NCI-H526 treated with DMSO at 0.1 percent for 48 hours (cell line): ENCODE measurements at regions not wholly inside any gene's neighbourhood (a gene's known extent, or its start where the extent isn't known, plus 50 kb on each side); places are given as distances from the start of the nearest gene placed in this dataset.

Source experiments
- DNase-seq: peaks from one replicate; lab custom pipeline; 2025; lab: John Stamatoyannopoulos, UW

GRCh38 chr5:2442496-2443354 lies 308.8 kb downstream of the IRX2 start:
- no peak for DNase-seq

- DNase-seq = no peak
These were observed 309.8 kb downstream of the IRX2 start for GRCh38 chr5:2441495-2442180.

- no peak for DNase-seq
These were observed 311.9 kb downstream of the IRX2 start for GRCh38 chr5:2439608-2440007.

GRCh38 chr5:2433086-2433485 lies 318.4 kb downstream of the IRX2 start:
- DNase-seq = no peak

GRCh38 chr5:2432076-2432920 lies 319.2 kb downstream of the IRX2 start:
- no peak for DNase-seq

- DNase-seq = peak; percentile 81
These were observed 320.9 kb downstream of the IRX2 start for GRCh38 chr5:2430606-2431005.

GRCh38 chr5:2427983-2428382 lies 323.5 kb downstream of the IRX2 start:
- DNase-seq = no peak

GRCh38 chr5:2423634-2424033 lies 327.8 kb downstream of the IRX2 start:
- DNase-seq = no peak

GRCh38 chr5:2417301-2417700 lies 334.2 kb downstream of the IRX2 start:
- DNase-seq = no peak

- DNase-seq = no peak
These were observed 335.8 kb downstream of the IRX2 start for GRCh38 chr5:2415678-2416077.

GRCh38 chr5:2410451-2410850 lies 341.0 kb downstream of the IRX2 start:
- DNase-seq = no peak

- no peak for DNase-seq
These were observed 348.2 kb downstream of the IRX2 start for GRCh38 chr5:2403296-2403695.

GRCh38 chr5:2399804-2400203 lies 351.7 kb downstream of the IRX2 start:
- DNase-seq = no peak

- no peak for DNase-seq
These were observed 352.4 kb downstream of the IRX2 start for GRCh38 chr5:2399096-2399495.

- DNase-seq = no peak
These were observed 357.9 kb downstream of the IRX2 start for GRCh38 chr5:2393556-2393955.

- no peak for DNase-seq
These were observed 359.9 kb downstream of the IRX2 start for GRCh38 chr5:2391566-2391965.

- DNase-seq = no peak
These were observed 360.5 kb downstream of the IRX2 start for GRCh38 chr5:2391021-2391420.

GRCh38 chr5:2388571-2388970 lies 362.9 kb downstream of the IRX2 start:
- no peak for DNase-seq

GRCh38 chr5:2387634-2388325 lies 363.7 kb downstream of the IRX2 start:
- DNase-seq = no peak

GRCh38 chr5:2387250-2387633 lies 364.2 kb downstream of the IRX2 start:
- no peak for DNase-seq

- DNase-seq = no peak
These were observed 365.7 kb downstream of the IRX2 start for GRCh38 chr5:2385818-2386217.

- no peak for DNase-seq
These were observed 367.8 kb downstream of the IRX2 start for GRCh38 chr5:2383698-2384065.
